GM19351 (cell line): ENCODE measurements at regions not wholly inside any gene's neighbourhood (a gene's known extent, or its start where the extent isn't known, plus 50 kb on each side); places are given as distances from the start of the nearest gene placed in this dataset.
"Not testable (repeated sequence)": the region's sequence is repeated elsewhere in the genome, so short reads cannot be mapped to it uniquely, and the experiment has no call there.

ENCODE experiments used
- ATAC-seq: cut with Tn5 transposase; IDR thresholded peaks from one replicate; pipeline ENCODE4 v1.9.1; 2021; ENCODE audit warnings: mild to moderate bottlenecking, moderate library complexity; ENCODE audit not compliant: unreplicated experiment

GRCh38 chr1:157410457-157410856 lies 141.9 kb downstream of the FCRL5 start:
- ATAC-seq: no peak

- ATAC-seq: no peak
Measured at GRCh38 chr1:157409927-157410326, 142.4 kb downstream of the FCRL5 start.

GRCh38 chr1:157407917-157408525 lies 144.3 kb downstream of the FCRL5 start:
- ATAC-seq: no peak

- ATAC-seq: no peak
Measured at GRCh38 chr1:157407367-157407766, 144.9 kb downstream of the FCRL5 start.

- ATAC-seq: no peak
Measured at GRCh38 chr1:157405662-157406061, 146.7 kb downstream of the FCRL5 start.

GRCh38 chr1:157404614-157405013 lies 147.7 kb downstream of the FCRL5 start:
- ATAC-seq: no peak

GRCh38 chr1:157404063-157404501 lies 148.2 kb downstream of the FCRL5 start:
- ATAC-seq: peak; percentile 45

- ATAC-seq: peak; percentile 14
Measured at GRCh38 chr1:157403608-157404007, 148.7 kb downstream of the FCRL5 start.

GRCh38 chr1:157403203-157403602 lies 149.1 kb downstream of the FCRL5 start:
- ATAC-seq: peak; percentile 83

- no peak for ATAC-seq
Measured at GRCh38 chr1:157400766-157401165, 151.5 kb downstream of the FCRL5 start.

- peak; percentile 51 for ATAC-seq
Measured at GRCh38 chr1:157399984-157400382, 152.3 kb downstream of the FCRL5 start.

- ATAC-seq: no peak
Measured at GRCh38 chr1:157399343-157399983, 152.9 kb downstream of the FCRL5 start.

GRCh38 chr1:157390651-157391050 lies 161.7 kb downstream of the FCRL5 start:
- ATAC-seq: no peak

GRCh38 chr1:157388057-157388456 lies 164.3 kb downstream of the FCRL5 start:
- ATAC-seq: no peak

- ATAC-seq: no peak
Measured at GRCh38 chr1:157384258-157384657, 168.1 kb downstream of the FCRL5 start.

- ATAC-seq: no peak
Measured at GRCh38 chr1:157382351-157382750, 170.0 kb downstream of the FCRL5 start.

- no peak for ATAC-seq
Measured at GRCh38 chr1:157380523-157380922, 171.8 kb downstream of the FCRL5 start.

GRCh38 chr1:157377280-157377713 lies 175.0 kb downstream of the FCRL5 start:
- not testable (repeated sequence) for ATAC-seq

- ATAC-seq: no peak
Measured at GRCh38 chr1:157376681-157377080, 175.6 kb downstream of the FCRL5 start.

GRCh38 chr1:157372311-157372710 lies 180.0 kb downstream of the FCRL5 start:
- not testable (repeated sequence) for ATAC-seq

- no peak for ATAC-seq
Measured at GRCh38 chr1:157371826-157372225, 180.5 kb downstream of the FCRL5 start.

- ATAC-seq: no peak
Measured at GRCh38 chr1:157371221-157371620, 181.1 kb downstream of the FCRL5 start.

GRCh38 chr1:157370698-157371097 lies 181.6 kb downstream of the FCRL5 start:
- ATAC-seq: no peak
